DND-41 (cell line): ENCODE measurements at regions not wholly inside any gene's neighbourhood (a gene's known extent, or its start where the extent isn't known, plus 50 kb on each side); places are given as distances from the start of the nearest gene placed in this dataset.

ENCODE experiments used
- ATAC-seq: fragments of 200-7000 bp; cut with Tn5 transposase; 3 replicates; pipeline ENCODE4 v1.9.1; 2021; ENCODE audit warnings: low read depth; ENCODE audit not compliant: insufficient read depth
- DNase-seq: peaks from one replicate; pipeline ENCODE4 v3.0.0-alpha.2; 2020
- H2AFZ ChIP-seq: 2 replicates; pipeline ENCODE4 v1.6.0; 2012; ENCODE audit warnings: low read depth, low read length
- H3K27ac ChIP-seq: 2 replicates; pipeline ENCODE4 v1.5.1; 2012; ENCODE audit warnings: low read length, inconsistent platforms
- H3K27me3 ChIP-seq: fragments of 200-600 bp; sonication (generic); 2 replicates; pipeline ENCODE4 v1.6.0; 2012; ENCODE audit warnings: low read length, mild to moderate bottlenecking, inconsistent platforms; ENCODE audit not compliant: insufficient read depth, poor library complexity
- H3K36me3 ChIP-seq: 2 replicates; pipeline ENCODE4 v1.5.1; 2012; ENCODE audit warnings: low read length, inconsistent platforms; ENCODE audit not compliant: insufficient read depth
- H3K4me1 ChIP-seq: 2 replicates; pipeline ENCODE4 v1.5.1; 2012; ENCODE audit warnings: mild to moderate bottlenecking, low read length; ENCODE audit not compliant: insufficient read depth
- H3K4me2 ChIP-seq: 2 replicates; pipeline ENCODE4 v1.6.0; 2012; ENCODE audit warnings: mild to moderate bottlenecking, moderate library complexity, low read length, inconsistent platforms; ENCODE audit not compliant: insufficient read depth
- H3K4me3 ChIP-seq, 2 experiments: fragments of 200-600 bp in 1 of 2; shearing (Covaris generic) in 1 of 2; 2 replicates each; pipeline ENCODE4 v1.5.1; 2012 to 2016; ENCODE audit warnings: inconsistent platforms in 2 of 2, low read length in 2 of 2, mild to moderate bottlenecking in 2 of 2, low read depth in 1 of 2, moderate library complexity in 1 of 2
- H3K79me2 ChIP-seq: 2 replicates; pipeline ENCODE4 v1.6.0; 2012; ENCODE audit warnings: low read length, inconsistent platforms; ENCODE audit not compliant: insufficient read depth
- H3K9ac ChIP-seq: 2 replicates; pipeline ENCODE4 v1.6.0; 2012; ENCODE audit warnings: low read depth, mild to moderate bottlenecking, inconsistent platforms, low read length, moderate library complexity
- H3K9me3 ChIP-seq: 2 replicates; pipeline ENCODE4 v1.5.1; 2012; ENCODE audit warnings: low read length, moderate library complexity, mild to moderate bottlenecking, inconsistent platforms; ENCODE audit not compliant: insufficient read depth, severe bottlenecking
- H4K20me1 ChIP-seq: 2 replicates; pipeline ENCODE4 v1.6.0; 2012; ENCODE audit warnings: low read length; ENCODE audit not compliant: insufficient read depth
- CTCF ChIP-seq: IDR thresholded peaks from 2 replicates; pipeline ENCODE4 v1.5.1; 2012; ENCODE audit warnings: borderline replicate concordance, low read length, moderate library complexity, mild to moderate bottlenecking; ENCODE audit not compliant: poor library complexity, severe bottlenecking; ENCODE audit errors: extremely low read depth
- EZH2 ChIP-seq: IDR thresholded peaks from 3 replicates; pipeline ENCODE4 v1.6.1; 2012; ENCODE audit warnings: borderline replicate concordance, low read depth, mild to moderate bottlenecking, moderate library complexity, low read length, inconsistent platforms; ENCODE audit not compliant: severe bottlenecking

DNA sequence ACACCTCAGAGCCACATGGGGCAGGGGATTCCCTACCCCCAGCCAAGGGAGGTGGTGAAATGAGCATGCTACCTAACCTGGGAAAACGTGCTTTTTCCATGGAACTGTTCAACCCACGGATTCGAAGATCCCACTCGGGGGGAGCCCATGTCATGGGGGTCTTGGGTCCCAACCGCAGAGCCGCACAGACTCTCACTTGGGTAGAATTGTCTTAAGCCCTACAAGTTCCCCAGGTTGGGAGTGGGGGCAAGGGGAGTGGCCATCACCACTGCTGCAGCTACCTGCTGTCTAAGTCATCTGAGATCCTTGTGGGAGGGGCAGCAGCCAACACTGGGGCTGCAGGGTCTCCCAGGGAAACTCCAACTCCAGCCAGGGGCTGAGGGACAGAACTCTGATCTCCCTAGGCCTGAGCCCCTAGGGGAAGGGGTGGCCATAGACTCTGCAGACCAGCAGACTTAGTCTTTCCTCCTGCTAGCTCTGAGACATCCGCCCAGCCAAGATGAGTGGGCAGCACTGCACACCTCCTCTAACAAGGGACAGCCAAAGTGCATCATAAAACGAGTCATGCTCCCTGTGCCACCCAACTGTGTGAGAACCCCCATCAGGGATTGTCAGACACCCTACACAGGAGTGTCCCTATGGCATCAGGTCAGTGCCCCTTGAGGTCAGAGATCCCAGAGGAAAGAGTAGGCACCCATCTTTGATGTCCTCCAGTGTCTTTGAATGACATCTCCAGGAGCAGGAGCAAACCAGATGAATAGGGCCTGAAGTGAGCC is 610.4 kb upstream of the SLITRK6 start:
- TF ChIP-seq CTCF = no peak
- TF ChIP-seq EZH2 = no peak
- no peak overlapping the region for H3K4me2 ChIP-seq
- H3K27me3 ChIP-seq = no peaks in the 10 kb centered on the region
- no peak for DNase-seq
- no peak overlapping the region for H3K4me3 ChIP-seq
- H3K27ac ChIP-seq = no peak overlapping the region
- no peak for ATAC-seq
- H3K9ac ChIP-seq = no peak overlapping the region
- no peaks in the 10 kb centered on the region for H3K79me2 ChIP-seq
- H2AFZ ChIP-seq = no peak overlapping the region
- no peaks in the 10 kb centered on the region for H3K4me1 ChIP-seq
- no peaks in the 10 kb centered on the region for H3K36me3 ChIP-seq
- H3K9me3 ChIP-seq = no peaks in the 10 kb centered on the region
- H4K20me1 ChIP-seq = no peaks in the 10 kb centered on the region

GRCh38 chr13:86425170-86425815 is 626.1 kb upstream of the SLITRK6 start:
- no peaks in the 10 kb centered on the region for H3K79me2 ChIP-seq
- H3K4me2 ChIP-seq = no peak overlapping the region
- TF ChIP-seq CTCF (no peak), EZH2 (no peak)
- H3K36me3 ChIP-seq = no peaks in the 10 kb centered on the region
- no peak for ATAC-seq
- H3K4me3 ChIP-seq = no peak overlapping the region
- DNase-seq = no peak
- H3K4me1 ChIP-seq = no peaks in the 10 kb centered on the region
- H3K27me3 ChIP-seq = no peaks in the 10 kb centered on the region
- H3K9me3 ChIP-seq = no peaks in the 10 kb centered on the region
- no peak overlapping the region for H3K9ac ChIP-seq
- no peak overlapping the region for H2AFZ ChIP-seq
- no peak overlapping the region for H3K27ac ChIP-seq
- H4K20me1 ChIP-seq = no peaks in the 10 kb centered on the region

DNA sequence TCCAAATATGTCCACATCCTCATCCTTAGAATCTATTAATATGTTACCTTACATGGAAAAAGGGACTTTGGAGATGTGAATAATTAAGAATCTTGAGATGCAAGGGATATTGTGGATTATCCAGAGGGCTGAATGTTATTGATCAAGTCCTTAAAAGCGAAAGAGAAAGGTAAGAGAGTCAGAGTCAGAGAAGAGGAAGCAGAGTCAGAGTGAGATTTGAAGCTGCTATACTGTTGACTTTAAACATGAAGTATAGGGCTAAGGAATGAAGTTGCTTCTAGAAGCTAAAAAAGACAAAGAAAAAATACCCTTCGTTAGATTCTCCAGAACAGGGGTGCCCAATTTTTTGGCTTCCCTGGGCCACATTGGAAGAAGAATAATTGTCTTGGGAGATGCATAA is 627.2 kb upstream of the SLITRK6 start:
- Histone ChIP-seq H2AFZ (no peak overlapping the region), H3K27ac (no peak overlapping the region), H3K4me2 (no peak overlapping the region), H3K79me2 (no peaks in the 10 kb centered on the region), H3K36me3 (no peaks in the 10 kb centered on the region), H3K9ac (no peak overlapping the region), H4K20me1 (no peaks in the 10 kb centered on the region), H3K27me3 (no peaks in the 10 kb centered on the region), H3K9me3 (no peaks in the 10 kb centered on the region), H3K4me1 (no peaks in the 10 kb centered on the region), H3K4me3 (no peak overlapping the region)
- TF ChIP-seq CTCF (no peak), EZH2 (no peak)
- ATAC-seq (no peak), DNase-seq (no peak)
